ENCODE measurements at regions not wholly inside any gene's neighbourhood (a gene's known extent, or its start where the extent isn't known, plus 50 kb on each side); places are given as distances from the start of the nearest gene placed in this dataset.
"Not testable (repeated sequence)": the region's sequence is repeated elsewhere in the genome, so short reads cannot be mapped to it uniquely, and the experiment has no call there.

DNA sequence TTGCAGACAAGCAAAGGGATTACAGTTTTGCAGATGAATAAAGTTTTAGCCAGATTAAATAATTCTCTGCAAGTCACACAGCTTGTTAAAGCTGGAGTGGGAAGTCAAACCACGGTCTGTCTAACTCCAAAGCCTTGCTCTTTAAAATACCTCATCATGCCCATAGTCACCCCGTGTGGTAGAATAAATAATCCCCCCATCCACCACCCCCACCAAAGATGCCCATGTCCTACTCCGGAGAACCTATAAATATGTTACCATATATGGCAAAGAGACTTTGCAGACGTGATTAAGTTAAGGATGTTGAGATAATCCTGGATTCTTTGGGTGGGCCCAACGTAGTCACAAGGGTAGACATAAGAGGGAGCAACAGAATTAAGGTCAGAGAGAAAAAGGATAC, 118.7 kb downstream of the BEND2 start:
- Mint-ChIP-seq H3K4me3 (no peak overlapping the region), H3K27ac (no peak overlapping the region), H3K36me3 (ENCODE audit: insufficient read depth in 2 of 2) (no peaks in the 10 kb centered on the region), H3K4me1 (ENCODE audit: low read depth) (no peaks in the 10 kb centered on the region), H3K9me3 (no peaks in the 10 kb centered on the region), H3K27me3 (ENCODE audit: low read depth) (peaks cover 39% of the 10 kb centered on the region)
- ATAC-seq (replicated peaks in 1 of 2) (no peak), DNase-seq (no peak)

DNA sequence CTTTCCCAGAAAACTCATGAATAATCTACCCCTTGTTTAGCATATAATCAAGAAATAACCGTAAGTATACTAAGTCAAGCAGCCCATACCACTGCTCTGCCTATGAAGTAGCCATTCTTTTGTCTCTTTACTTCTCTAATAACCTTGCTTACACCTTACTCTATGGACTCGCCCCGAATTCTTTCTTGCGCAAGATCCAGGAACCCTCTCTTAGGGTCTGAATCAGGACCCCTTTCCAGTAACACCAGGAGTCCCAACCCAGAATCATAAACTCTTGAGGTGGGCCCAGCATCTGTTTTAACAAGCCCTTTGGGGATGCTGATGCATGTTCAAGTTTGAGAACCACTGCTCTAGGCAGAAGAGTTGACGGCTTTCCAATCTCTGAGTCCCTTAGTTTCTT, 119.6 kb downstream of the BEND2 start:
- DNase-seq (no peak), ATAC-seq (replicated peaks in 1 of 2) (no peak)
- Mint-ChIP-seq H3K4me1 (ENCODE audit: low read depth) (no peaks in the 10 kb centered on the region), H3K9me3 (no peaks in the 10 kb centered on the region), H3K4me3 (no peak overlapping the region), H3K36me3 (ENCODE audit: insufficient read depth in 2 of 2) (no peaks in the 10 kb centered on the region), H3K27ac (no peak overlapping the region), H3K27me3 (ENCODE audit: low read depth) (peaks cover 41% of the 10 kb centered on the region)

- Mint-ChIP-seq H3K9me3 (no peaks in the 10 kb centered on the region), H3K4me3 (no peak overlapping the region), H3K27me3 (ENCODE audit: low read depth) (peaks cover 41% of the 10 kb centered on the region), H3K4me1 (ENCODE audit: low read depth) (no peaks in the 10 kb centered on the region), H3K36me3 (ENCODE audit: insufficient read depth in 2 of 2) (no peaks in the 10 kb centered on the region), H3K27ac (no peak overlapping the region)
- DNase-seq: no peak
- no peak for ATAC-seq (replicated peaks in 1 of 2)
Measured at GRCh38 chrX:18099745-18100144, 120.9 kb downstream of the BEND2 start.

DNA sequence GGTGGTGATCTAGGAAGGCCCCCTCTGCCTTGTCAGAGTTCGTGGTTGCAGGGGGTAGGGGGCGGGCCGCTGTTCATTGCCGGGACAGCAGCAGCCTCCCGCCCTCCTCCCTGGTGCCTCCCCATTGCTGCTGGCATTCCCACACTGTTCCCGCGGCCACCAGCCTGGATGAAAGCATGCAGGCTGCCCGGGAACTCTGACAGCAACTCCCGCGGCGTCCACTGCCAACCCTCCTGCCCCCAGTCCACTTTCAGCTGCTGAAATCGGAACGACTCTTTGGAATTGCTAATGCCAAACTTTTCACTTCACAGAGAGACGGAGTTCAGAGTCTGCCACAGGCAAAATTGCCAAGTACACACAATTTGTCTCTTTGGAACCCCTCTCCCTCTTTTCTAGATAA, 121.9 kb downstream of the BEND2 start:
- DNase-seq: no peak
- ATAC-seq (replicated peaks in 1 of 2): no peak
- no peaks in the 10 kb centered on the region for H3K4me1 Mint-ChIP-seq (ENCODE audit: low read depth)
- no peak overlapping the region for H3K4me3 Mint-ChIP-seq
- peaks cover 0 to 3% of the 10 kb centered on the region in 2 donors for H3K36me3 Mint-ChIP-seq (ENCODE audit: insufficient read depth in 2 of 2)
- no peak overlapping the region for H3K27ac Mint-ChIP-seq
- peaks cover 0 to 2% of the 10 kb centered on the region in 2 donors for H3K9me3 Mint-ChIP-seq
- peaks cover 45% of the 10 kb centered on the region for H3K27me3 Mint-ChIP-seq (ENCODE audit: low read depth)

- Mint-ChIP-seq H3K4me1 (ENCODE audit: low read depth) (no peaks in the 10 kb centered on the region), H3K27me3 (ENCODE audit: low read depth) (peaks cover 17% of the 10 kb centered on the region), H3K27ac (no peak overlapping the region), H3K9me3 (no peaks in the 10 kb centered on the region), H3K4me3 (no peak overlapping the region), H3K36me3 (ENCODE audit: insufficient read depth in 2 of 2) (no peaks in the 10 kb centered on the region)
- no peak for ATAC-seq (replicated peaks in 1 of 2)
- no peak for DNase-seq
Measured at GRCh38 chrX:18076434-18076833, 144.3 kb downstream of the BEND2 start.

GRCh38 chrX:18075603-18076002, 145.1 kb downstream of the BEND2 start:
- DNase-seq (no peak), ATAC-seq (replicated peaks in 1 of 2) (no peak)
- Mint-ChIP-seq H3K4me1 (ENCODE audit: low read depth) (no peaks in the 10 kb centered on the region), H3K27ac (no peak overlapping the region), H3K9me3 (no peaks in the 10 kb centered on the region), H3K4me3 (no peak overlapping the region), H3K27me3 (ENCODE audit: low read depth) (peaks cover 19% of the 10 kb centered on the region), H3K36me3 (ENCODE audit: insufficient read depth in 2 of 2) (no peaks in the 10 kb centered on the region)

GRCh38 chrX:18068045-18068444, 152.6 kb downstream of the BEND2 start:
- H3K36me3 Mint-ChIP-seq (ENCODE audit: insufficient read depth in 2 of 2); H3K4me1 Mint-ChIP-seq (ENCODE audit: low read depth); H3K4me3 Mint-ChIP-seq; DNase-seq; ATAC-seq (replicated peaks in 1 of 2); H3K27ac Mint-ChIP-seq; H3K9me3 Mint-ChIP-seq: not testable (repeated sequence)
- peaks cover 38% of the 10 kb centered on the region for H3K27me3 Mint-ChIP-seq (ENCODE audit: low read depth)

DNA sequence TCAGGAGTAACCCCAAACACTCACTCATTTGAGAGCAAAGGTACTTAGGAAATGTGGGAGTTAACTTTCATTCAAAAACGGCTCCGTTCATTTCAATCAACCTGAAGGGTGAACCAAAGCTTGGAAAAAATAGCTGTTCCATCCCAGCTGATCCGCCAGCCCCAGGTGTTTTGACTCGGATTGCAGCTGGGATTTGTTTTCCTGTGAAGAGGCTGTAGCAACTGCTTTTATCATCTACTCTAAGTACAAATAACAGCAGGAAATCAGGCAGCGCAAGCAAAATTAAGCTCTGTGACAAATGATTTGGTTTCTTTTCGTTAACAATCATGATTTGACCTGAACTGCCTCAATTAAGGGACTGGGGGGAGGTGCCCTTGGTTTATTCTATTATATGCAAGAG, 154.7 kb downstream of the BEND2 start:
- DNase-seq: no peak
- H3K27me3 Mint-ChIP-seq (ENCODE audit: low read depth): peaks cover 41% of the 10 kb centered on the region
- H3K4me3 Mint-ChIP-seq: no peak overlapping the region
- no peaks in the 10 kb centered on the region for H3K4me1 Mint-ChIP-seq (ENCODE audit: low read depth)
- H3K9me3 Mint-ChIP-seq: peaks cover 0 to 2% of the 10 kb centered on the region in 2 donors
- H3K36me3 Mint-ChIP-seq (ENCODE audit: insufficient read depth in 2 of 2): no peaks in the 10 kb centered on the region
- ATAC-seq (replicated peaks in 1 of 2): no peak
- H3K27ac Mint-ChIP-seq: no peak overlapping the region

DNA sequence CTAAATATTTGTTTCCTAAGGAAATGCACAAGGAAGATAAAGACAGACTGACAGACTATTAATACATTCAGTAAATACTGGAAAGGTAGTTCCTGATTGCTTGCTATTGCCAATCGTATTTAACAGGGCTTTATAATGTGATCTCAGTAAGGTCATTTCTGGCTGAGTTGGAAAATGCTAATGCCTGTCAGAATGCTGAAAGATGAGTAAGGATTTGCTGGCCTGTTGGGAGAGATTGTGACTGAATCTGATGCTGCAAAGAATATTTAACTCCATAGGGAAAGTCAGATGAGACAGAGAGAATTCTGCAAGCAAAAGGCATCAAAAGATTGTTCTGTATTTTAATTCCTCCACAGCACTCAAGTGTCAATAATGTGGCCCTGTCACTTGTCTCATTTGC, 169.0 kb downstream of the BEND2 start:
- Mint-ChIP-seq H3K9me3 (peaks cover 2 to 7% of the 10 kb centered on the region in 2 donors), H3K27me3 (ENCODE audit: low read depth) (peaks cover 21% of the 10 kb centered on the region), H3K4me1 (ENCODE audit: low read depth) (no peaks in the 10 kb centered on the region), H3K27ac (no peak overlapping the region), H3K4me3 (no peak overlapping the region), H3K36me3 (ENCODE audit: insufficient read depth in 2 of 2) (no peaks in the 10 kb centered on the region)
- ATAC-seq (replicated peaks in 1 of 2) (no peak), DNase-seq (no peak)

DNA sequence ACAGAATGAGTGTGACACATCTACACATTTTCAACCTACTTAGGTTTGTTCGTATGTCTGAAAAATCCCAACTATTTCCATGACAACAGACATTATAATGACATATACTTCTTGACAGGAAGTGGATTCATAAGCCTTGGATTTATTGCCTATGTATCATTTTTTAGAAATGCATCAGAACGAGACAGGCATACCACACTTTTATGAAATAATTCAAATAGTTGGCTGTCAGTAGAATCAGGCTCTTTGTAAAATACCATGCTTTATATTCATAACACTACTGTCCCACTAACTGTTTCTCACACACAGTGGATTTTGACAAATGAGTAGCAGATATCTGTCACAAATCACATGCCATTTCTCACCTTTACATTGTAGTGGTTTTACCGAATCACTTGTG, 173.2 kb downstream of the BEND2 start:
- Mint-ChIP-seq H3K9me3 (peaks cover 2 to 7% of the 10 kb centered on the region in 2 donors), H3K27ac (no peak overlapping the region)
- ATAC-seq (replicated peaks in 1 of 2): no peak

DNA sequence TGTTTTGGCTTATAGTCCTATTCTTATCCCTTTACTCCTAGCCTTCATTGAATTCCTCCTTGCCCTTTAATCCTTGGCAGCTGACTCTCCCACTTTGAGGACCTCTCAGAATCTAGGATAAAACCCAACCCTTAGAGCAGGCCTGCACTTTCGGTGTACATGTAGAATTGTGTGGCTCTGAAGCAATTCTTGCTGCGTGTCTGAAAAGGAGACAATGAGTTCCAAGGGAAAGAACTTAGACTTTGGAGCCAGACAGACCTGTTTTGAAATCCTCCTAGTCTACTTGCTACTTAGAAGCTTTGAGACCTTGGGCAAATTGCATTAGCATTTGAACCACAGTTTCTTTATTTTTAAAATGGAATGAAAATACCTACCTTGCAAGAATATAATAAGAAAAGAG, 175.2 kb downstream of the BEND2 start:
- Mint-ChIP-seq H3K4me1 (ENCODE audit: low read depth) (no peaks in the 10 kb centered on the region), H3K27ac (no peak overlapping the region)
- no peak for ATAC-seq (replicated peaks in 1 of 2)

More for the DNA sequence above, 173.2 kb downstream of the BEND2 start:
- DNase-seq: no peak
- peaks cover 21% of the 10 kb centered on the region for H3K27me3 Mint-ChIP-seq (ENCODE audit: low read depth)
- H3K4me1 Mint-ChIP-seq (ENCODE audit: low read depth): no peaks in the 10 kb centered on the region
- no peaks in the 10 kb centered on the region for H3K36me3 Mint-ChIP-seq (ENCODE audit: insufficient read depth in 2 of 2)
- no peak overlapping the region for H3K4me3 Mint-ChIP-seq

DNA sequence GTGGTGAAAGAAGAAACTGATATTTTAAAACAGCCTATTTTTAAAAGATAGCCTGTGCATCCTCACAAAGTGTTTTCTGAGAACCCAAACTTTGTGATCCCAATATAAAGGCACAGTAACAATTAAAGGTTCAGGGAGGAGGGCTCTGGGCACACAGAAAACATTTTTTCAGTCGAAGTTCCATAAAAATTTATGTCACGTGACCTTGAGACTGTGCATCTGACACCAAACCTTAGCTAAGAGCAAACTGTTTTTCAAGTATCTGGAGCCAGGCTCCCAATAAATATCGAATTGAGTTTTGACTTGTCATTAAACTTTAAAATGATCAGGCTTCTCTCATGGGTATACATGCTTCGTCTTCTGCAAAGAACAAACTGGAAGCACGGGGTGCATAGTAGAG, 177.9 kb downstream of the BEND2 start:
- Mint-ChIP-seq H3K4me3 (no peak overlapping the region), H3K36me3 (ENCODE audit: insufficient read depth in 2 of 2) (no peaks in the 10 kb centered on the region), H3K27ac (no peak overlapping the region), H3K27me3 (ENCODE audit: low read depth) (peaks cover 9% of the 10 kb centered on the region), H3K9me3 (no peaks in the 10 kb centered on the region), H3K4me1 (ENCODE audit: low read depth) (no peaks in the 10 kb centered on the region)
- ATAC-seq (replicated peaks in 1 of 2) (no peak), DNase-seq (no peak)

More for the DNA sequence above, 175.2 kb downstream of the BEND2 start:
- no peak for DNase-seq
- no peak overlapping the region for H3K4me3 Mint-ChIP-seq
- H3K27me3 Mint-ChIP-seq (ENCODE audit: low read depth): peaks cover 5% of the 10 kb centered on the region
- H3K9me3 Mint-ChIP-seq: peaks cover 2% of the 10 kb centered on the region in 2 donors
- H3K36me3 Mint-ChIP-seq (ENCODE audit: insufficient read depth in 2 of 2): no peaks in the 10 kb centered on the region

DNA sequence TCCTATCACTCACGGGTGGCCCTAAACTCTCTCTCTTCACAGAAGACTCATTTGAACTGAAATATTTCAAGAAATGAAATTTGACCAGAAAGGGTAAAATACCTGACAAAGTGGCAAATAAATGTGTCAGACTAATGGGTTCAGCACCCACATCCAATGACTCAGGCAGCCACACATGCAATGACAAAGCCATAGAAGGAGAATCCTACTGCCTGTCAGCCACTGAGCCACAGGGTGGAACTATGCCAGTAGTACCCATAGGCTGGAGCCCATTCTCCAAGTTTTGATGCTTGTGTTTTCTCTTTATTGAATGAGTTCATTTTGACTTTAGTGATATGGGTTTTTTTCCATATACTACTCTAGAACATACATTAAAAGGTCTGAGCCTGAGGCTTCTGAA, 179.0 kb downstream of the BEND2 start:
- Mint-ChIP-seq H3K4me3 (no peak overlapping the region), H3K36me3 (ENCODE audit: insufficient read depth in 2 of 2) (no peaks in the 10 kb centered on the region), H3K4me1 (ENCODE audit: low read depth) (no peaks in the 10 kb centered on the region), H3K27ac (no peak overlapping the region), H3K27me3 (ENCODE audit: low read depth) (peaks cover 9% of the 10 kb centered on the region), H3K9me3 (no peaks in the 10 kb centered on the region)
- ATAC-seq (replicated peaks in 1 of 2): peak in 1 of 2 donors; percentile 60
- DNase-seq: peak in 1 of 2 donors; percentile 3

DNA sequence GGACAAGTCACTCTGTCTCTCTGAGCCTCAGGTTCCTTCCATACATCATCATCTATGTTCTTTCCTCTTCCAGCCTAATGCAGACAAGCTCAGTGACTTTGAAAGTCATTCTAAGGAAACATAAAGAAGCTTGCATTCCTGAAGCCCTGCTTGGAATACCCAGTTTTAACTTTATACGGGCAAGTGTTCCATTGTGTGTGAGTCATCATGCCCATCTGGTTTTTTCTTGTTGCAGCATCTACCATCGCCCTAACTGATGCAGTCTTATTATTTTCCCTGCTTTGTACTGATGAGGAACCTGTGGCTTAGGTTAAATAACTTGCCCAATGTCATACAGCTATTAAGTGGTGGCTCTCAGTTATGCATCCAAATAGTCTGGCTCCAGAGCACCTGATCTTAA, 177.9 kb upstream of the RAI2 start:
- H3K36me3 Mint-ChIP-seq (ENCODE audit: insufficient read depth in 2 of 2): no peaks in the 10 kb centered on the region
- no peak overlapping the region for H3K4me3 Mint-ChIP-seq
- no peaks in the 10 kb centered on the region for H3K9me3 Mint-ChIP-seq
- no peaks in the 10 kb centered on the region for H3K4me1 Mint-ChIP-seq (ENCODE audit: low read depth)
- H3K27me3 Mint-ChIP-seq (ENCODE audit: low read depth): peaks cover 17% of the 10 kb centered on the region
- no peak overlapping the region for H3K27ac Mint-ChIP-seq
- DNase-seq (no peak), ATAC-seq (replicated peaks in 1 of 2) (no peak)

All from activated T-cell treated with anti-CD3 and anti-CD28 coated beads, Interleukin-2, amount 50 U/mL, for 72 hours (primary cell).